Aorta (tissue), 5 donors: ENCODE measurements at regions not wholly inside any gene's neighbourhood (a gene's known extent, or its start where the extent isn't known, plus 50 kb on each side); places are given as distances from the start of the nearest gene placed in this dataset.

Experiments
- ATAC-seq: fragments of 200-7000 bp; cut with Tn5 transposase; one replicate; pipeline ENCODE4 v1.9.1; 2022; ENCODE audit warnings: moderate library complexity; ENCODE audit not compliant: low FRiP score
- DNase-seq, 2 donors: peaks; one replicate each; pipeline ENCODE4 v3.0.0-alpha.2; 2020
- H3K27ac ChIP-seq, 2 donors: one replicate each; pipeline ENCODE4 v1.5.1; 2013; ENCODE audit warnings: low read length in 2 of 2, mild to moderate bottlenecking in 2 of 2, moderate library complexity in 2 of 2, control low read depth in 1 of 2, inconsistent platforms in 1 of 2, low read depth in 1 of 2
- H3K27me3 ChIP-seq, 2 donors: one replicate each; pipeline ENCODE4 v1.6.1; 2013; ENCODE audit warnings: control low read depth in 1 of 2, low read length in 1 of 2, mild to moderate bottlenecking in 1 of 2, moderate library complexity in 1 of 2; ENCODE audit not compliant: insufficient read depth in 2 of 2, control insufficient read depth in 1 of 2
- H3K36me3 ChIP-seq, 2 donors: one replicate each; pipeline ENCODE4 v1.6.1; 2013; ENCODE audit warnings: control low read depth in 1 of 2, low read length in 1 of 2, mild to moderate bottlenecking in 1 of 2; ENCODE audit not compliant: insufficient read depth in 2 of 2, control insufficient read depth in 1 of 2
- H3K4me1 ChIP-seq, 2 donors: one replicate each; pipeline ENCODE4 v1.6.1; 2013; ENCODE audit warnings: low read length in 2 of 2, control low read depth in 1 of 2, mild to moderate bottlenecking in 1 of 2, moderate library complexity in 1 of 2; ENCODE audit not compliant: insufficient read depth in 2 of 2, control insufficient read depth in 1 of 2
- H3K4me3 ChIP-seq, 2 donors: one replicate each; pipeline ENCODE4 v1.5.1; 2013; ENCODE audit warnings: low read length in 2 of 2, control low read depth in 1 of 2, mild to moderate bottlenecking in 1 of 2
- H3K9me3 ChIP-seq: one replicate; pipeline ENCODE4 v1.6.1; 2013; ENCODE audit warnings: mild to moderate bottlenecking, low read length; ENCODE audit not compliant: control insufficient read depth
- WGBS, 2 donors: extraction: QIAGEN DNeasy Blood & Tissue Kit; methylation state at CpG; one replicate each; pipeline ENCODE4 v1.1.7; 2013; 5-methylcytosine and 5-hydroxymethylcytosine counted together
- intact Hi-C, 2 donors: fragments of 100-400 bp; cut with DNase I; formaldehyde crosslinking; loops; one replicate each; pipeline versions ENCODE4 v1.14.2 to v1.15.0; 2022
- donor health status: healthy with polysubstance abuse.
- donor health status: Bipolar disorder and iron deficiency.
- donor health status: DM: no; HTN: no; CAD: no.
- donor health status: DM: no; HTN: no; CAD: no.
- donor health status: DM: yes; HTN: yes; CAD: no.

- H3K9me3 ChIP-seq: no peaks in the 10 kb centered on the region
- no peaks in the 10 kb centered on the region for H3K27me3 ChIP-seq
- WGBS, 2 donors: 53 to 61% methylated on average over 5 of the region's 5 CpGs
- ATAC-seq: no peak
- intact Hi-C loops: no loop called here
- no peak for DNase-seq
- H3K4me1 ChIP-seq: no peaks in the 10 kb centered on the region
- no peak overlapping the region for H3K4me3 ChIP-seq
- no peak overlapping the region for H3K27ac ChIP-seq
- no peaks in the 10 kb centered on the region for H3K36me3 ChIP-seq
Measured at GRCh38 chr3:5788496-5788895, 601.0 kb downstream of the EDEM1 start.

- no peak for DNase-seq
- Histone ChIP-seq H3K4me1 (no peaks in the 10 kb centered on the region), H3K27ac (no peak overlapping the region), H3K4me3 (no peak overlapping the region), H3K36me3 (no peaks in the 10 kb centered on the region), H3K27me3 (no peaks in the 10 kb centered on the region), H3K9me3 (no peaks in the 10 kb centered on the region)
- 68 to 81% methylated on average over 1 of the region's 1 CpG for WGBS, 2 donors
- intact Hi-C loops: no loop called here
- no peak for ATAC-seq
Measured at GRCh38 chr3:5791558-5791957, 604.1 kb downstream of the EDEM1 start.

- intact Hi-C loops: no loop called here
- Histone ChIP-seq H3K36me3 (no peaks in the 10 kb centered on the region), H3K9me3 (no peaks in the 10 kb centered on the region), H3K27ac (no peak overlapping the region), H3K4me3 (no peak overlapping the region), H3K27me3 (no peaks in the 10 kb centered on the region), H3K4me1 (no peaks in the 10 kb centered on the region)
- WGBS, 2 donors: 44 to 66% methylated on average over 2 of the region's 2 CpGs
- DNase-seq: no peak
- no peak for ATAC-seq
Measured at GRCh38 chr3:5796541-5796940, 609.0 kb downstream of the EDEM1 start.

- 64 to 67% methylated on average over 2 of the region's 2 CpGs for WGBS, 2 donors
- DNase-seq (no peak), ATAC-seq (no peak)
- no peaks in the 10 kb centered on the region for H3K36me3 ChIP-seq
- H3K27me3 ChIP-seq: no peaks in the 10 kb centered on the region
- H3K4me3 ChIP-seq: no peak overlapping the region
- no peaks in the 10 kb centered on the region for H3K9me3 ChIP-seq
- no peak overlapping the region for H3K27ac ChIP-seq
- intact Hi-C loops: no loop called here
- no peaks in the 10 kb centered on the region for H3K4me1 ChIP-seq
Measured at GRCh38 chr3:5798809-5799208, 611.3 kb downstream of the EDEM1 start.

GRCh38 chr3:5799398-5799797 lies 611.9 kb downstream of the EDEM1 start:
- H3K4me3 ChIP-seq: no peak overlapping the region
- no peaks in the 10 kb centered on the region for H3K4me1 ChIP-seq
- intact Hi-C loops: no loop called here
- ATAC-seq: no peak
- H3K9me3 ChIP-seq: no peaks in the 10 kb centered on the region
- no peak overlapping the region for H3K27ac ChIP-seq
- DNase-seq: no peak
- no peaks in the 10 kb centered on the region for H3K27me3 ChIP-seq
- no peaks in the 10 kb centered on the region for H3K36me3 ChIP-seq

- H3K4me3 ChIP-seq: no peak overlapping the region
- no peak overlapping the region for H3K27ac ChIP-seq
- no peak for DNase-seq
- ATAC-seq: no peak
- H3K36me3 ChIP-seq: no peaks in the 10 kb centered on the region
- intact Hi-C loops: no loop called here
- WGBS, 2 donors: 73 to 80% methylated on average over 4 of the region's 4 CpGs
- no peaks in the 10 kb centered on the region for H3K9me3 ChIP-seq
- no peaks in the 10 kb centered on the region for H3K27me3 ChIP-seq
- no peaks in the 10 kb centered on the region for H3K4me1 ChIP-seq
Measured at GRCh38 chr3:5800965-5801364, 613.5 kb downstream of the EDEM1 start.

- no peak for DNase-seq
- 50 to 63% methylated on average over 1 of the region's 1 CpG for WGBS, 2 donors
- no peaks in the 10 kb centered on the region for H3K4me1 ChIP-seq
- intact Hi-C loops: no loop called here
- H3K27ac ChIP-seq: no peak overlapping the region
- no peaks in the 10 kb centered on the region for H3K36me3 ChIP-seq
- no peaks in the 10 kb centered on the region for H3K9me3 ChIP-seq
- no peak overlapping the region for H3K4me3 ChIP-seq
- ATAC-seq: no peak
- no peaks in the 10 kb centered on the region for H3K27me3 ChIP-seq
Measured at GRCh38 chr3:5806192-5806591, 618.7 kb downstream of the EDEM1 start.

- no peaks in the 10 kb centered on the region for H3K4me1 ChIP-seq
- intact Hi-C loops: no loop called here
- no peak overlapping the region for H3K27ac ChIP-seq
- no peaks in the 10 kb centered on the region for H3K27me3 ChIP-seq
- H3K4me3 ChIP-seq: no peak overlapping the region
- ATAC-seq (peak; percentile 22), DNase-seq (no peak)
- no peaks in the 10 kb centered on the region for H3K9me3 ChIP-seq
- no peaks in the 10 kb centered on the region for H3K36me3 ChIP-seq
- 28 to 34% methylated on average over 9 of the region's 9 CpGs for WGBS, 2 donors
Measured at GRCh38 chr3:5809586-5810246, 622.2 kb downstream of the EDEM1 start.

- Histone ChIP-seq H3K27me3 (no peaks in the 10 kb centered on the region), H3K4me3 (no peak overlapping the region), H3K4me1 (no peaks in the 10 kb centered on the region), H3K27ac (no peak overlapping the region), H3K36me3 (no peaks in the 10 kb centered on the region), H3K9me3 (no peaks in the 10 kb centered on the region)
- 53 to 63% methylated on average over 3 of the region's 3 CpGs for WGBS, 2 donors
- ATAC-seq (no peak), DNase-seq (no peak)
- intact Hi-C loops: no loop called here
Measured at GRCh38 chr3:5811016-5811415, 623.5 kb downstream of the EDEM1 start.
